ENCODE measurements at regions not wholly inside any gene's neighbourhood (a gene's known extent, or its start where the extent isn't known, plus 50 kb on each side); places are given as distances from the start of the nearest gene placed in this dataset.

GRCh38 chr6:166050559-166050958 is 117.1 kb downstream of the TBXT start:
- Mint-ChIP-seq H3K27ac (no peak overlapping the region), H3K36me3 (ENCODE audit: low read depth) (peaks cover 30% of the 10 kb centered on the region), H3K27me3 (ENCODE audit: insufficient read depth, low read depth, poor library complexity) (peaks cover 2% of the 10 kb centered on the region), H3K4me1 (peaks cover 8% of the 10 kb centered on the region), H3K9me3 (peaks cover 28% of the 10 kb centered on the region), H3K4me3 (no peak overlapping the region)
- H3K79me2 ChIP-seq (replicated peaks; ENCODE audit: insufficient read depth) = no peaks in the 10 kb centered on the region
- no peaks in the 10 kb centered on the region for H3K27me3 ChIP-seq (ENCODE audit: insufficient read depth)
- H3K27ac ChIP-seq (ENCODE audit: low read depth) = peak overlapping the region; percentile 24; the same call in 1 of the 2 replicates
- H4K20me1 ChIP-seq (replicated peaks; ENCODE audit: insufficient read depth) = no peaks in the 10 kb centered on the region
- peak; percentile 96 for ATAC-seq
- H2AFZ ChIP-seq = no peak overlapping the region
- peak; percentile 92 for DNase-seq (ENCODE audit: low spot score)
- H3F3A ChIP-seq (replicated peaks; ENCODE audit: low read depth) = no peaks in the 10 kb centered on the region
- peaks cover 3% of the 10 kb centered on the region; the same call in 1 of the 2 replicates for H3K36me3 ChIP-seq (ENCODE audit: insufficient read depth)
- H3K9me2 ChIP-seq (ENCODE audit: insufficient read depth) = peaks cover 17% of the 10 kb centered on the region; the same call in 1 of the 2 replicates
- no peak overlapping the region for H3K4me3 ChIP-seq
- peak; percentile 87 for TF ChIP-seq ZNF462 (CRISPR knock-in tag; IDR thresholded peaks at IDR 0.05)
- TF ChIP-seq CTCF (conservative IDR thresholded peaks at IDR 0.05; ENCODE audit: low read depth in 2 of 2) = no peak
- no peaks in the 10 kb centered on the region; the same call in 1 of the 2 replicates for H3K4me1 ChIP-seq (ENCODE audit: insufficient read depth)
- H3K4me2 ChIP-seq = no peak overlapping the region

- Mint-ChIP-seq H3K36me3 (ENCODE audit: low read depth) (peaks cover 10% of the 10 kb centered on the region), H3K4me3 (no peak overlapping the region), H3K4me1 (peaks cover 8% of the 10 kb centered on the region), H3K27me3 (ENCODE audit: insufficient read depth, low read depth, poor library complexity) (peaks cover 2% of the 10 kb centered on the region), H3K27ac (no peak overlapping the region), H3K9me3 (peaks cover 3% of the 10 kb centered on the region; the same call in 2 of the 3 replicates)
- H3K79me2 ChIP-seq (replicated peaks; ENCODE audit: insufficient read depth) = no peaks in the 10 kb centered on the region
- DNase-seq (ENCODE audit: low spot score) (no peak), ATAC-seq (no peak)
- H3K36me3 ChIP-seq (ENCODE audit: insufficient read depth) = no peaks in the 10 kb centered on the region; the same call in 1 of the 2 replicates
- H3K4me2 ChIP-seq = no peak overlapping the region
- H3K4me1 ChIP-seq (ENCODE audit: insufficient read depth) = no peaks in the 10 kb centered on the region; the same call in 1 of the 2 replicates
- H3K4me3 ChIP-seq = no peak overlapping the region
- H3K9me2 ChIP-seq (ENCODE audit: insufficient read depth) = peaks cover 17% of the 10 kb centered on the region; the same call in 1 of the 2 replicates
- H4K20me1 ChIP-seq (replicated peaks; ENCODE audit: insufficient read depth) = no peaks in the 10 kb centered on the region
- H3F3A ChIP-seq (replicated peaks; ENCODE audit: low read depth) = no peaks in the 10 kb centered on the region
- no peak overlapping the region for H3K27ac ChIP-seq (ENCODE audit: low read depth)
- H2AFZ ChIP-seq = no peak overlapping the region
- no peaks in the 10 kb centered on the region for H3K27me3 ChIP-seq (ENCODE audit: insufficient read depth)
- no peak for TF ChIP-seq STAT1 (IDR thresholded peaks at IDR 0.05; ENCODE audit: unreplicated experiment)
- no peak for TF ChIP-seq POLR2AphosphoS5 (IDR thresholded peaks at IDR 0.05; ENCODE audit: low read depth)
- TF ChIP-seq CTCF (conservative IDR thresholded peaks at IDR 0.05; ENCODE audit: low read depth in 2 of 2) = no peak
- TF ChIP-seq CREB1 (CRISPR knock-in tag; IDR thresholded peaks at IDR 0.05; ENCODE audit: low read depth) = no peak
- TF ChIP-seq ZNF114 (CRISPR knock-in tag; IDR thresholded peaks at IDR 0.05) = no peak
- TF ChIP-seq REST (IDR thresholded peaks at IDR 0.05; ENCODE audit: unreplicated experiment) = no peak
Measured at GRCh38 chr6:166046982-166047381, 120.7 kb downstream of the TBXT start.

All from GM23338 (cell line).